K562 (cell line): ENCODE measurements at regions not wholly inside any gene's neighbourhood (a gene's known extent, or its start where the extent isn't known, plus 50 kb on each side); places are given as distances from the start of the nearest gene placed in this dataset.

Experiments used
- CHD7 ChIP-seq: fragments of 200-600 bp; sonication (generic); IDR thresholded peaks from one replicate; pipeline ENCODE4 v1.6.1; 2012; ENCODE audit warnings: mild to moderate bottlenecking, low read depth, low read length, inconsistent platforms
- POLR2B ChIP-seq: fragments of 450-650 bp; IDR thresholded peaks from 2 replicates; pipeline ENCODE4 v1.6.1; 2018; ENCODE audit warnings: low read depth; ENCODE audit not compliant: partially characterized antibody
- RBM17 ChIP-seq: fragments of 200-400 bp; formaldehyde crosslinking; IDR thresholded peaks from 2 replicates; pipeline ENCODE4 v1.6.1; 2017; ENCODE audit warnings: low read depth, mild to moderate bottlenecking, low read length, borderline replicate concordance

- TF ChIP-seq CHD7, result no peak
- no peak for TF ChIP-seq POLR2B
- TF ChIP-seq RBM17, result no peak
These were observed 377.8 kb downstream of the SOX9 start (continued) for GRCh38 chr17:72498364-72499210.
